Osteocyte (in vitro differentiated cells): ENCODE measurements at regions not wholly inside any gene's neighbourhood (a gene's known extent, or its start where the extent isn't known, plus 50 kb on each side); places are given as distances from the start of the nearest gene placed in this dataset. TPM values are rescaled to one million over a fixed set of nuclear protein-coding genes. Genes with fewer than 3 reads are reported as not detected.
"Not testable (repeated sequence)": the region's sequence is repeated elsewhere in the genome, so short reads cannot be mapped to it uniquely, and the experiment has no call there.

Source experiments
- DNase-seq: peaks from one replicate; pipeline ENCODE4 v3.0.0; 2021; ENCODE audit warnings: mixed read lengths; ENCODE audit not compliant: unreplicated experiment; ENCODE audit errors: extremely low spot score
- H3K27ac Mint-ChIP-seq: one replicate; pipeline ENCODE4 v1.8.0; 2021; ENCODE audit warnings: mild to moderate bottlenecking, mixed read lengths; ENCODE audit not compliant: unreplicated experiment
- H3K27me3 Mint-ChIP-seq: one replicate; pipeline ENCODE4 v1.8.0; 2021; ENCODE audit warnings: mixed read lengths; ENCODE audit not compliant: unreplicated experiment
- H3K36me3 Mint-ChIP-seq: one replicate; pipeline ENCODE4 v1.8.0; 2021; ENCODE audit warnings: mixed read lengths; ENCODE audit not compliant: unreplicated experiment
- H3K4me1 Mint-ChIP-seq: one replicate; pipeline ENCODE4 v1.8.0; 2021; ENCODE audit warnings: mixed read lengths; ENCODE audit not compliant: unreplicated experiment
- H3K4me3 Mint-ChIP-seq: one replicate; pipeline ENCODE4 v1.8.0; 2021; ENCODE audit warnings: mild to moderate bottlenecking, moderate library complexity, mixed read lengths; ENCODE audit not compliant: unreplicated experiment
- H3K9me3 Mint-ChIP-seq: one replicate; pipeline ENCODE4 v1.8.0; 2021; ENCODE audit warnings: mixed read lengths; ENCODE audit not compliant: unreplicated experiment
- microRNA-seq: library from miRNA; unstranded; fragments of <30 nt; microRNA quantifications from one replicate; pipeline ENCODE4 v1.1.0, GENCODE V29; 2020; ENCODE audit not compliant: unreplicated experiment

- H3K27me3 Mint-ChIP-seq, H3K4me3 Mint-ChIP-seq, H3K36me3 Mint-ChIP-seq, H3K4me1 Mint-ChIP-seq, H3K9me3 Mint-ChIP-seq, H3K27ac Mint-ChIP-seq: not testable (repeated sequence)
- peak; percentile 69 for DNase-seq
These were observed 441.3 kb downstream of the OR4F29 start for GRCh38 chr1:9941-10717.

Small RNA genes in the stretch of these regions (microRNA-seq; reads per million reads assigned to microRNA genes)
- gene MIR6859-1 (not detected), gene MIR6859-2 (not detected)
